ENCODE measurements at regions not wholly inside any gene's neighbourhood (a gene's known extent, or its start where the extent isn't known, plus 50 kb on each side); places are given as distances from the start of the nearest gene placed in this dataset.

- DNase-seq = no peak
- H3K27me3 ChIP-seq = no peaks in the 10 kb centered on the region
- no peaks in the 10 kb centered on the region for H3K4me1 ChIP-seq
- TF ChIP-seq POLR2A (IDR thresholded peaks at IDR 0.05) (no peak), EP300 (IDR thresholded peaks at IDR 0.05; ENCODE audit: low read depth) (no peak), CTCF (IDR thresholded peaks at IDR 0.05) (no peak), POLR2AphosphoS5 (IDR thresholded peaks at IDR 0.05) (no peak)
- 73% methylated on average over 3 of the region's 3 CpGs; no CpG with 5 or more reads in 1 of the 2 donors for WGBS, 2 donors (ENCODE audit: low coverage in 1 of 2)
- H3K27ac ChIP-seq = no peak overlapping the region
- H3K36me3 ChIP-seq = no peaks in the 10 kb centered on the region
- no peaks in the 10 kb centered on the region for H3K9me3 ChIP-seq
- intact Hi-C loops (cut with DNase I; ENCODE audit: low total_unique reads) (no loop called here), in situ Hi-C loops (cut with MboI; ENCODE audit: low pct_ligation_motif_present in 1 of 4, low pct_unique_long_range_greater_than_20kb in 1 of 4, low sequenced_read_pairs in 3 of 4) (no loop called here)
- H3K4me3 ChIP-seq = no peak overlapping the region
Measured at GRCh38 chr10:54854389-54854788, 53.4 kb upstream of the PCDH15 start.

DNA sequence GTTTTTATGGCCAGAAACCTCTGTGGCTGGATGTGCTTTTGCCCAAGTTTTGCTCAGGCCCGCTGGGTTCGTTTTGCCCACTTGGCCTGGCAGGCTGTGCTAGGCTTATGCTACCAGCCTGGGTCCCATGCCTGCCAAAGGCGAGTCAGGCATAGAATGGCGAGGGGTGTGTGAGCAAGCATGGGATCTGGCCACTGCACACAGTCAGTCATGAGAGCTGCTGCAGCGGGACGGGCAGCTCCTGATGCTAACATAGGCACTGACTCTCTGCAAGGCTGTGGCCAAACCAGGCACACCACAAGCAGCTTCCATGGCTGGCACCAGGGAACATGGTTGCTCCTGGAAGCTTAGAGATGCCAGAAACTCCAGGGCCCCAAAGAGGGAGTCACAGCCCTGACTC lies 52.9 kb upstream of the PCDH15 start:
- H3K36me3 ChIP-seq = no peaks in the 10 kb centered on the region
- no peak overlapping the region for H3K27ac ChIP-seq
- no peaks in the 10 kb centered on the region for H3K4me1 ChIP-seq
- H3K4me3 ChIP-seq = no peak overlapping the region
- H3K27me3 ChIP-seq = no peaks in the 10 kb centered on the region
- intact Hi-C loops (cut with DNase I; ENCODE audit: low total_unique reads) = no loop called here
- in situ Hi-C loops (cut with MboI; ENCODE audit: low pct_ligation_motif_present in 1 of 4, low pct_unique_long_range_greater_than_20kb in 1 of 4, low sequenced_read_pairs in 3 of 4) = no loop called here
- TF ChIP-seq POLR2AphosphoS5 (IDR thresholded peaks at IDR 0.05) (no peak), EP300 (IDR thresholded peaks at IDR 0.05; ENCODE audit: low read depth) (no peak), POLR2A (IDR thresholded peaks at IDR 0.05) (no peak), CTCF (IDR thresholded peaks at IDR 0.05) (no peak)
- WGBS, 2 donors (ENCODE audit: low coverage in 1 of 2) = 80% methylated on average over 6 of the region's 6 CpGs; no CpG with 5 or more reads in 1 of the 2 donors
- no peaks in the 10 kb centered on the region for H3K9me3 ChIP-seq
- no peak for DNase-seq
